DMS79 treated with DMSO at 0.1 percent for 48 hours (cell line): ENCODE measurements at regions not wholly inside any gene's neighbourhood (a gene's known extent, or its start where the extent isn't known, plus 50 kb on each side); places are given as distances from the start of the nearest gene placed in this dataset.

Experiments
- DNase-seq: peaks from one replicate; lab custom pipeline; 2025; lab: John Stamatoyannopoulos, UW

- no peak for DNase-seq
Measured at GRCh38 chr9:21564175-21564574, 82.1 kb upstream of the IFNE start.

DNA sequence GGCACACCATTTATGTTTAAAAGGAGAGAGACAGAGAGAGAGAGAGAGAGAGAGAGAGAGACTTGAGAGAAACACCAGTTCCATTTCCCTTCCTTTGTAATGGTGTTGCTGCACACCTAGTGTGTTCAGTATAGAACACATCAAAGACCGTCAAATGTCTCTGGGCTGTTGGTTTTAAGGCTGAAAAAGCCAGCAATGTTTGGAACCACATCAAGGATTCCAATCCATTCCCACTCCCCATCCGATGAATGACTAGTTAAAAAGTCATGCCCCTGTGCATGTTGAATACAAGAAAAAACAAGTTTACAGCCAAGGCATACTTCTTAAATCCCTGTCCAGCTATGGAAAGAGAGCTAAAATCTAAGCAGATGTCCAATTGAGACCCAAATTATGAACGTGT is 83.0 kb upstream of the IFNE start:
- DNase-seq = no peak

DNA sequence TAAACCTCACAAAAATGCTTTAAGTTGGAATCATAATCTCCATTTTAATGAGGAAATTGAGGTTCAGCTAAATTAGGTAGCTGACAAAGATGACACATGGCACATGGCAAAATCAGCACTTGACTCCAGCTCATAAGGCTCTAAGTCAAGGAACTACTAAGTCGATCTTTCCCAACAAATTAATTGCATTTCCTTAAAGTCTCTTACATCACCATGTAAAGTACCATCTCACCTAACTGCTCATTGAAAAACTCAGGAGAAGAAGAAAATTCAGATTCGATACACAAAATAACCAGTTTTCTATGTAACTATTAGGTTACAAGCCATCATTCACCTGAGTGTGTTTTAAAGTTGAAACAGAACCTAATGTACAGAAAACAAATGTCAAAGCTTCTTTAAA is 85.8 kb upstream of the IFNE start:
- DNase-seq = no peak

DNA sequence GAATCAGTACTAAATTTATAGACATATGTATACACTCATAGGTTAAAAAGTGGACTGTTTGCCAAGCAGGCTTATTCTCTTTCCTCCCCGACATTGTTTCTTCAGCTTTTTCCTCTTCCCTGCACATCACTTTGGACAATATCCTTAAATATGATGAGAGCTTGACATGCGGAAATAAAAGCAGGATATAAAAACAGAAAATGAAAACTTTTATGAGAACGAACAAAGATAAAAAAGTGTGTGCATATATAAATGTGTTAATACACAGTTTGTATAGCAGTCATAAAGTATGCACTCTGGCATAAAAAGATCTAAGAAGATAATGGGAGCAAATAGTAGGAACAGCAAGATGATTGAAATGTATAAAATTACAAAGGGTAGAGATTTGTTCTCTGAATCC is 86.4 kb upstream of the IFNE start:
- no peak for DNase-seq

- DNase-seq = no peak
Measured at GRCh38 chr9:21569721-21570120, 87.6 kb upstream of the IFNE start.

DNA sequence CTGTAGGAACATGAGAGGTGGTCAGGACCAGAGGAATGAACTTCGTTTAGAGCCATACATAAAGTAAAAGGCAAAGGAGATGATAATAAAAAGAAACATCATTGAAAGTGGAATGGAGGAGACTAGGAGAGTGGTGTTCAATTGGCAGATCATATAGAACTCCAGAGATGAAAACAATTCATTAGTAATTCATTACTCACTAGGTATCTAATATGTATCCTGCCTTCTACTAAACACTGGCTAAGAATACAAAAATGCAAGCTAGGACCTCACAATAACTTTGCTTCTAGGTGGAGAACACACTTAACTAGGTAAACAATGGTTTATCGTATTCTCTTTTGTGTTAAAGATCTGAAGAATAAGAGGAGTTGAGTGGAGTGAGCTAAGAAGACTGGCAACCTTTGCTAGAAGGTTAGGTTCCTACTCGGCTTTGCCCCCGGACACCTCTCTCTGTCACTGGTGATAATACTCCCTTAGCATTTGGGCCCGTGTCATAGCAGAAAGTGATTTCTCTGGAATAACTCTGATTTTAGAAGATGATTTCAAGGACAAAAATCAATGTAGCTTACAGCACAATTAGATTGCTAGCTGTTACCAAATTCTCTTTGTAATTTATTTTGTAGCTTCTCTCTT is 88.6 kb upstream of the IFNE start:
- no peak for DNase-seq

DNA sequence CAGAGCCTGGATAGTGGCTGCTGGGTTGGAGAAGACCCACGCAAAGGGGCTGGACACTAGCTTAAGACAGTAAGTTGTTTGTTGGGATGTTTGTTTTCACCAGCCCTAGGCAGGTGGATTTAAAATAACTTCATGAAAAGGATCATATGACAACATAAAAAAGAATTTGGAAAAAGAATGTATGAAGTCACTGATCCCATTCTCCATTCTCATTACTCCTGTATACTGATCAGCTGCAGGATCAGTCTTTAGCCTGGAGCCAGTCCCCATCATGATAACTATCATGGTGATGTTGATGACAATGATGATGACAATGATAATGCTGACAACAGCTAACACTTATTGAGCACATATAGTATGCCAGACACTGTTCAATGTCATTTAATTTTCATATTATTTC is 92.1 kb upstream of the IFNE start:
- no peak for DNase-seq

GRCh38 chr9:21576331-21577189 is 94.4 kb upstream of the IFNE start:
- no peak for DNase-seq

DNA sequence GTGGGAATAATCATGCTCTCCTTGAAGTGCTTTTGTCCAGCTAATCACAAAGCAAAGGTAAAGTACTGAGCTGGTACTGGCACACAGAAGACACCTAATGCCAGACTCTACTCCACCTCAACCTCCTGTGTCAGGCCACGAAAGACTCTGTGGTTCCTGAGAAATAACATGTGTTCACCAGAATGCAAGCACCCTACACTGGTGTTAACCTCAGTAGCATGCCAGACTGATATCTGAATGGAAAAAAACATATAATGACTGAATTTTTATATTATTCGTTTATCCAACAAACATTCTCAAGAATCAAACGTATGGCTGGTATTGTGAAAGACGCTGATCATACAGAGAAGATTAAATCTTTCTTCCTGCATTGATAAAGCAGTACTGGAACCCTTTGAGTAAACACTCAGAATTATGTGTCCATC is 97.1 kb upstream of the IFNE start:
- no peak for DNase-seq

DNA sequence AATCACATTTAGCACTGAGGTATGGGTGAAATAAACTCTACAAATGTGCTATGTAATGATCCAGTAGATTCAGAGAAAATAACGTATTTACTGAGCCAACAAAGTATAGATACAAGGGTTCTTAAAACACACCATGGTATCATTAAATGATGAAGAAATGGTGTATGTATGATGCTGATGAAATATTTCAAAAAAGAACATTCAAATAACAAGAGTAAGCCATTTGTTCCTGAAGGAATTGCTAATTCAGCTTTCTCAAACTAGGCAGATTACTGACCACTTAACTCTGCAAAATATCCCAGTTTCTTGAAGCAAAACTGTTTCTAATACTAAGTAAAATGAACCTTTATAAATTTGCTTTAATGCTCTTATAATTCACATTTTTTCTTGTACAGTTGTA is 97.6 kb upstream of the IFNE start:
- no peak for DNase-seq

DNA sequence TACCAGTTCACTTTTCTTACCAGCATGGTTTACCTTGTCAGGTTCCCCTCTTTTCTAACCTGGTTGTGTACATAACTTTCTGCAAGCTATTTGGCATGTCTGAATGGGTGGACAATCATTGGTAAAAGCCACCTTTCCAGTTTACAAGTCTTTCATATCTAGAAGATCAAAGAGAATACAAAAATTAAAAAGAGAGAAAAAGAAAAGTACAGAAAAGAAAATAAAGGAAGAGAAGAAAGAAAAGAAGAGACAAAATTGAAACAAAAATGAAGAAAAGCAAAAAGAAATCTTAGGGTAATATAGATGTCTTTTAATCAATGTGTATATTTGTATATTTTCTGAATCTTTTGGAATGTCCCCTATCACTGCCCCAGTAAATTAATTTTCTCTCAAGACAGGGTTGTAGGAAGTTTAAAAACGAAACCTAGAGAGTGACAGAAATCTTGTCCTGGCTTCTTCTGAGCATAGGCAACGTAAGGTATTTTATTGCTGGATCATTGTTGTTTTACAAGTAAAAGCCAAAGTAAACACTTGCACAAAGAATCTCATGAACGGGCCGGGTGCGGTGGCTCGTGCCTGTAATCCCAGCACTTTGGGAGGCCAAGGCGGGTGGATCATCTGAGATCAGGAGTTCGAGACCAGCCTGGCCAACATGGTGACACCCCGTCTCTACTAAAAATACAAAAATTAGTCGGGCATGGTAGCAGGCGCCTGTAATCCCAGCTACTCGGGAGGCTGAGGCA is 98.7 kb upstream of the IFNE start:
- DNase-seq = no peak

- no peak for DNase-seq
Measured at GRCh38 chr9:21583628-21584377, 101.7 kb upstream of the IFNE start.

- no peak for DNase-seq
Measured at GRCh38 chr9:21584890-21585289, 102.8 kb upstream of the IFNE start.

DNA sequence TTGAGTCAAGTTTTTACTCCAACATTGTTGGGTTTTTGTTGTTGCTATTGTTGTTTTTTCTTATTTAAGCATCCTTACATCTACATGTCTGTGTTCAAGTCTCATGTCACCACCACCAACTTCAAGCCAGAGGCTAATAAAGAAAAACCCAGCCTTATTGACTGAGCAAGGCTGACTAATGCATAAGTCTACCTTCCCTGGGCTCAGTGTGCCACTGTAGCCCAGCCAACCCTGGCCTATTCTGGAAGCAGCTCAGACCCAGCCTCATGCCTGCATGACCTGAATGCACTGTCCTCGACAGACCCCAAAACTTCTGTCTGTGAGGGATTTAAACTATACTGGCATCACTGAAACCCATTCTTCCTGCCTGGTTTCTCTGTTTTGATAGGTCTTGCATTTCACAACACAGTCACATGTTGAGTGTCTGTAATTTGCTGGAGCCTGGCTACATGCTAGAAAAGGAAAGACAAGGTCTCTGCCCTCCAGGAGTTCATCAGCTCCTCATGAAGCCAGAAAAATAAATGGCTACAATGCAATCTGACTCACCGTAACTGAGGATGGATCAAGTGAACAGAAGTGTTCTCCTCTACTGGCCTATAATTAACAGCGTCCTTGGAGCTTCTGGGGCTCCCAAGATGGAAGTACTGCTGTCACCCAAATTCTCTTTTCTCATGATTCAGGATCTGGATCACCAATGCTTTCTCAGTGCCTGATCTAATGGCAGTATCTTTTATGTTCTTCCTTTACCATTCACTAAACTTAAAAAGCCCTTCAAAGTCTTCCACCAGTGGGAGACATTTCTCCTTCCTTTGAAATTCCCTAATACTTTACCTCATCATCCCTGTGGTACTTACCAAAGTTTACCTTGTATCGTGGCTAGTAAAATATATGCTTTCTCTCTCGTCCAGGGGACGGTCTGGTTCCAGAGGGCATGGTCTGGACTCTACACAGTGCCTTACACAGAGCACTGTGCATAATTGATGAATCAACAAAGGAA is 103.9 kb upstream of the IFNE start:
- no peak for DNase-seq

DNA sequence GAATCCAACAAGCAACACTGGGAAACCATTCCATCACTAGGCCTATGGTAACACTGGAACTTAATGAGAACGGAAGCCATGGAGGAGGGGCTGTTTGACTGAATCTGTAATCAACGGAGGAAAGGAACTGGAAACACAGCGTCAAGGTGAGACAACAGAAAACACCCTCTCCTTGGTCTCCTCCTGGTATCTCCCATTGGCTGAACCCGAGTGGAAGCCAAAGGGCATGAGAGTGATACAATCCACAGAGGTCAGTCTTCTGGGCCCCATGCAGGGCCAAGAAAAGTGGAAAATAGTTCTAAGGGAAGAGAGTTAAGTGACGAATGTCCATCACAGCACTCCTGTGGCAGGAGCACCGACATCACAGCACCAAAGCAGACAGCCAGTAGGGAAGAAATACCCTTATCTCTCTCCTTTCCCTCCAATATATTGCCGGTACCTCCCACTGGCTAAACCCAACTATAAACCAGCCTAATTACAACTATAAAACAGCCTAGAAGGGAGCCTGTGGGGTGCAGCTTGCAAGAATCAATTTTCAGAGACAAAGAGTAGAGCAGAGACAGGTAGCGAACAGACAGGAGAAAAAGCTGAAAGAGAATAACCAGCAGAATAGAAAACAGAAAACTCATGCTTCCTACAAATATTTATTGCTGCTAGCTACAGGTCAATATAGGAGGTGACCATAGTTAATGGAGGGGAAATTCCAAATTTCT is 107.4 kb upstream of the IFNE start:
- no peak for DNase-seq

DNA sequence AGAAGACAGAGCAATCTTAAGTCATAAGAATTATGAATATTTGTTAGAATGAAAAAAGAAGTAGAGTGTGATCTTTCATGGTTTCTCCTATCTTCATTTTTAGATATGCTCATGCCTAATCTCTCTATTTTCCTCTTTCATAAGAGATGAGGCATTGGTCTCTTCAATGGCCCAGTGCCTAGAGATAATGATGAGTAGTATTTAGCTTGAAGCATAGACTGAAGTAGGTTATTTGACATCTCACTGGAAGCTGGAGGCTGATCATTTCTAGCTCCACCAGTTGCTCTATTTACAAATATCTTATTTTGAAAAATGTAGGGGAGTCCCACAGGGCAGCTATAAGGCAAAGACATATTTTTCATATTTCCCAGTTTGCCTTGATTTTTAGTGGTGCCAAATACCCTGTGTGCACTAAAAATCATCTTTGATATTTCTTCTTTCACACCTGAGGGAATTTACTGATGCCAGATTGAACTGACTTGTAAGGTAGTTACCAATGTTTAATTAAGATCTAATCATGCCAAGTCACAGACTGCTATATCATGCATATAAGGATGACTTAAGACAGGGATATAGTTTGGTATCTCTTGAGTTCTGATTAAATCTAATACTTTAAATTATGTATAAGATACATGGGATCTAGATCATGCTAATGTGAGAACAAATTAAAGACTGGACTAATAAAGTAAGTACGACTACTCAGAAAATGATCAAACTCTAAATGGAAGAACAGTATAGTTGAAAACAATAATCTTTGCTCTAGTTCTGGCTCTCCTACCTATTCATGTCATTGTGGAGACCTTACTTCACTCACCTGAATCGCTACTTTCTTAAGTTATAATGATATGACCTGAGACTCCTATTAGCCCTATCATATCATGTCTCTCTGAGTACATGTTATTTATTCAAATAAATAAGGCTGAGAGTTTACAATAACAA is 108.2 kb upstream of the IFNE start:
- DNase-seq = no peak

- DNase-seq = no peak
Measured at GRCh38 chr9:21591221-21592062, 109.3 kb upstream of the IFNE start.

GRCh38 chr9:21592063-21592338 is 109.9 kb upstream of the IFNE start:
- DNase-seq = no peak

GRCh38 chr9:21597284-21597683 is 115.2 kb upstream of the IFNE start:
- no peak for DNase-seq
